ENCODE measurements at regions not wholly inside any gene's neighbourhood (a gene's known extent, or its start where the extent isn't known, plus 50 kb on each side); places are given as distances from the start of the nearest gene placed in this dataset.

DNA sequence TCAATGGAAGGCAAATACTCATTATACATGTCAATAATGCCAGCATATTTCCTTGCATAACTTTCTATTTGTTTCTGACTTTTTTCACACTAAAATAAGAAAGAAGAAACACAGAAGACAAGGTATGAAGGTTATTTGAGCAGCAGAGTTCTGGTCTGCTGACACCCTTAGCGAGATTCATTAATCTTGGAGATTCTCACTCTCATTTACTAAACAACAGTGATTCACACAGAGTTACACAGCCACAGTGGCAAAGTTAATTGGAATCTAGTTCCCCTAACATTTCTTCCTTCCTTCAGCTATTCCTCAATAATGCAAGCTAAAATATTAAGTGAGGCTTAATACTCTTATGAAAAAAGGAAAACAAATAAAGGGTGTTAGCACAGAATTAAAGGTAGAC is 1044.0 kb downstream of the IGSF11 start:
- Histone ChIP-seq H3K4me1 (ENCODE audit: low read depth) (no peaks in the 10 kb centered on the region), H3K36me3 (ENCODE audit: low read depth) (no peaks in the 10 kb centered on the region), H3K9me3 (no peaks in the 10 kb centered on the region), H3K4me3 (no peak overlapping the region)
- DNase-seq = no peak
- intact Hi-C loops (cut with DNase I, micrococcal nuclease) = no loop called here
- ATAC-seq = no peak
- TF ChIP-seq, protein P1, sequence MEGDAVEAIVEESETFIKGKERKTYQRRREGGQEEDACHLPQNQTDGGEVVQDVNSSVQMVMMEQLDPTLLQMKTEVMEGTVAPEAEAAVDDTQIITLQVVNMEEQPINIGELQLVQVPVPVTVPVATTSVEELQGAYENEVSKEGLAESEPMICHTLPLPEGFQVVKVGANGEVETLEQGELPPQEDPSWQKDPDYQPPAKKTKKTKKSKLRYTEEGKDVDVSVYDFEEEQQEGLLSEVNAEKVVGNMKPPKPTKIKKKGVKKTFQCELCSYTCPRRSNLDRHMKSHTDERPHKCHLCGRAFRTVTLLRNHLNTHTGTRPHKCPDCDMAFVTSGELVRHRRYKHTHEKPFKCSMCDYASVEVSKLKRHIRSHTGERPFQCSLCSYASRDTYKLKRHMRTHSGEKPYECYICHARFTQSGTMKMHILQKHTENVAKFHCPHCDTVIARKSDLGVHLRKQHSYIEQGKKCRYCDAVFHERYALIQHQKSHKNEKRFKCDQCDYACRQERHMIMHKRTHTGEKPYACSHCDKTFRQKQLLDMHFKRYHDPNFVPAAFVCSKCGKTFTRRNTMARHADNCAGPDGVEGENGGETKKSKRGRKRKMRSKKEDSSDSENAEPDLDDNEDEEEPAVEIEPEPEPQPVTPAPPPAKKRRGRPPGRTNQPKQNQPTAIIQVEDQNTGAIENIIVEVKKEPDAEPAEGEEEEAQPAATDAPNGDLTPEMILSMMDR (IDR thresholded peaks at IDR 0.05) = no peak

DNA sequence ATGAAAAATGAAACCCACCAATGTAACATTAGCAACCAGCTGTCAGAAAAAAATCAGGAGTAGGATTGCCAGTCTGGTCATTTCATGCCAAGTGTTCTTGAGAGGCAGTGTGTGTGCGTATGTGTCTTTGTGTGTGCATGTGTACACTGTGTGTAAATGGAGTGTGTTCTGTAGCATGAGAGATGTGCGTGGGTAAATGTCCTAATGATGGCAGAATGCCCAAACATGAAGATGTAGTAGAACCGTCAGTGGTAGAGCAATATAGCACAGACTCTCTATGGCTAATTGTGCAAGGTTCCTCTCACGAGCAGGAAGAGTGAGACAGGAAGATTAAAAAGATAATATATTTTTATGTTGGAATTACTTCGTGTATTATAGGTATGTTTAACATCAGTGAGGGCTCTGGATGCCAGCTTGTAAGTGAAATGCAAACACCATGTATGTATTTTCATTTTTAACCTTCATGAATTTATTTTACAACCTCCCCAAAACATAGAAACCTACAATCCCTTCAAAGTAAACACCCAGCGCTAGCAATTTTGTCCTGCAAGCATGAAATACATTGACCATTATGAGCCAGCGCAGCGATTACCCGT is 1038.7 kb downstream of the IGSF11 start:
- no peak for ATAC-seq
- no peak for DNase-seq
- intact Hi-C loops (cut with DNase I, micrococcal nuclease) = no loop called here
- H3K9me3 ChIP-seq = no peaks in the 10 kb centered on the region
- TF ChIP-seq, protein P1 (IDR thresholded peaks at IDR 0.05) = no peak
- H3K4me3 ChIP-seq = no peak overlapping the region
- H3K4me1 ChIP-seq (ENCODE audit: low read depth) = peaks cover 8% of the 10 kb centered on the region
- no peaks in the 10 kb centered on the region for H3K36me3 ChIP-seq (ENCODE audit: low read depth)

DNA sequence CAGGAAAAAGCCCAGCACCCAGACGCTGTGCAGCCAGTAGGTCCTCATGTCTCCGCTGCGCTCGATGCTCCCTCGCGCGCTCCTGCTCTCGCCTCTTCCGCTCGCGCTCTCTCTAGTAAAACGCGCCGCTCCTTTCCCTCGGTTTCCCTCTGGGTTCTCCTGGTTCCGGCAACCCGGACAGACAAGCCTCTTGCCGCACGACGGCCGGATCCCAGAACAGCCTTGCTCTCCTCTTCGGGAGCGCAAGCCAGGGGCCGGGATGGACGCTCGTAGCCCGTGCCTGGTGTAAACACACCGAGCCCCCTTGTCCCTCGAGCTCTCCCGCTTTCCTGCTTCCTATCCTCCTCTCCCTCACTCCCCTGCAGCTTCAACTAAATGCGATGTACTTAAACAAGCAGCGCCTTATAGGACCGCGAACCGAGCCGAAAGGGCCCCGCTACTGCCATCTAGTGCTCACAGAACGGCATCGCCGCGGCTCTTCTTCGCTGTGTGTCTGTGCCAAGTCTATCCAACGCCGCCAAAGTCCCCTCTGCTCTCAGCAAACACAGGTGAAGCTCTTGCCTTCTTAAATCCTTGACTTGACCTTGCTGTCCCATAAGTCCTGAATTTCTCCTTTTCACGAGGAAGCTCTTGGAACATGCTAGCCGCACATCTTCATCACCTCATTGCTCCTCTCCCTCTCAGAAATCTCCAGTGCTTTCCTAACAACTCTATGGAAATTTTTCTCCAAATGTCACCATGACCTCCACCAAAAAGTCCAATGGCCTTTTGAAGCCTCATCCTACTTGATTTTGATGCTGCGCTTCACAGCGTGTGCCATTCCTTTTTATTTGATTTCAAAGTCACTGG is 1037.2 kb downstream of the IGSF11 start:
- H3K9me3 ChIP-seq = no peaks in the 10 kb centered on the region
- TF ChIP-seq, protein P1 (IDR thresholded peaks at IDR 0.05) = peak; percentile 81
- DNase-seq = peak; percentile 62 to 82 (median 80)
- no peaks in the 10 kb centered on the region for H3K36me3 ChIP-seq (ENCODE audit: low read depth)
- peaks cover 8% of the 10 kb centered on the region for H3K4me1 ChIP-seq (ENCODE audit: low read depth)
- peak; percentile 93 for ATAC-seq
- H3K4me3 ChIP-seq = peak overlapping the region; percentile 9
- intact Hi-C loops (cut with DNase I, micrococcal nuclease) = no loop called here

DNA sequence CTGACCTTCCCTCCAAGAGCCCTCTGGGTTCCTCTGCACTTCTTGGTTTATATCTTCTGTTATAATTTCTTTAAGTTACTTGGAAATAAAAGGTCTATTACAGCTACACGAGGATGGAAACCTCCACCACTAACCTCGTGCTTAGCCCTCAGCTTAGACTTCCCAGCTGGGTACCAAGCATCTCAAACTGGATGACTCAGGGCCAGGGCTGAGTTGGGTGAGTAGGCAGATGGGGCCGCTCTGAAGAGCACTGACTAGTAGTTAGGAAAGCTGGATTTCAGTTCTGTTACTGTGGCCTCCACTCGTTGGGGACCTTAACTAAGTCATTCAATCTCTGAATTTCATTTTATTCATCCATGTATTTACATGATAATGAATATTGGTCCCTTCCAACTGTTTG is 1036.6 kb downstream of the IGSF11 start:
- intact Hi-C loops (cut with DNase I, micrococcal nuclease) = no loop called here
- ATAC-seq = no peak
- TF ChIP-seq, protein P1 (IDR thresholded peaks at IDR 0.05) = no peak
- no peak overlapping the region for H3K4me3 ChIP-seq
- H3K36me3 ChIP-seq (ENCODE audit: low read depth) = no peaks in the 10 kb centered on the region
- H3K9me3 ChIP-seq = no peaks in the 10 kb centered on the region
- peaks cover 8% of the 10 kb centered on the region for H3K4me1 ChIP-seq (ENCODE audit: low read depth)
- no peak for DNase-seq

DNA sequence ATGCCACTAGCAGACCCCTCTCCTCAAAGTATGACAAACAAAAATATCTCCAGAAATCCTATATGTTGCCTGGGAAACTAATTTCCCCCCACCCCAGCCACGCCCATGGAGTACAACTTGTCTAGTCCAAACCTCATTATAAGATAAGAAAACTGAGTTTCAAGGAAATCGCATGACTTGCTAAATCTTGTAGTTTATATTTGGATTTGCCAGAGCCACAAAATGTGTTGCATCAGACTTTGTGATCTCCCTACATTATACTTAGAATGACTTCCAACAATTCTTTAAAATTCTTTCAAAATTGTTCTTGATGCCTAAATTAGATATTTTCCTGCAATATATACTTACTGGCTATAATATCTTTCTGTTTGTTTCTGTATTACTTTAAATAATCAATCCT is 1034.4 kb downstream of the IGSF11 start:
- H3K36me3 ChIP-seq (ENCODE audit: low read depth) = no peaks in the 10 kb centered on the region
- TF ChIP-seq, protein P1 (IDR thresholded peaks at IDR 0.05) = no peak
- no peaks in the 10 kb centered on the region for H3K9me3 ChIP-seq
- H3K4me3 ChIP-seq = no peak overlapping the region
- no peak for DNase-seq
- intact Hi-C loops (cut with DNase I, micrococcal nuclease) = no loop called here
- ATAC-seq = no peak
- H3K4me1 ChIP-seq (ENCODE audit: low read depth) = peaks cover 8% of the 10 kb centered on the region
